ENCODE measurements at regions not wholly inside any gene's neighbourhood (a gene's known extent, or its start where the extent isn't known, plus 50 kb on each side); places are given as distances from the start of the nearest gene placed in this dataset.
"Not testable (repeated sequence)": the region's sequence is repeated elsewhere in the genome, so short reads cannot be mapped to it uniquely, and the experiment has no call there.

GRCh38 chr7:81025360-81025759, 106.5 kb upstream of the SEMA3C start:
- no peak for DNase-seq

GRCh38 chr7:81014908-81015307, 96.1 kb upstream of the SEMA3C start:
- no peak for DNase-seq

DNA sequence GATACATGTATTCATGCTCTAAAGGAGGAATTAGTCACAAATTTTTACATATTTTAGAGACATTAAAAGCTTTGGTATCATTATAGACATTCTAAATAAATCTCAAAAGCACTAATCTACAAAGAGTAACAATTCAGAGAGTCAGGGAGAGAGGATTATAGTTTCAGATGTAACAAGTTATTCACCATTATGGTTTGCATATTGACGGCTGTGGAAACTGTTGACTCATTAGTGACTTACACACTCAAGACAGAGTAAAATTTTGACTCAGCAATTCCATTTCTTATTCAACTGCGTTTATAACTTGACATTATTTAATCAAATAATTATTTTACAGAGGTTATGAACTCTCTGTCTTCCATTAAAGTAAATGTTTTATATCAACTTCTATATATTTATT, 95.4 kb upstream of the SEMA3C start:
- DNase-seq = no peak

- DNase-seq = no peak
These were observed 94.4 kb upstream of the SEMA3C start for GRCh38 chr7:81013083-81013817.

DNA sequence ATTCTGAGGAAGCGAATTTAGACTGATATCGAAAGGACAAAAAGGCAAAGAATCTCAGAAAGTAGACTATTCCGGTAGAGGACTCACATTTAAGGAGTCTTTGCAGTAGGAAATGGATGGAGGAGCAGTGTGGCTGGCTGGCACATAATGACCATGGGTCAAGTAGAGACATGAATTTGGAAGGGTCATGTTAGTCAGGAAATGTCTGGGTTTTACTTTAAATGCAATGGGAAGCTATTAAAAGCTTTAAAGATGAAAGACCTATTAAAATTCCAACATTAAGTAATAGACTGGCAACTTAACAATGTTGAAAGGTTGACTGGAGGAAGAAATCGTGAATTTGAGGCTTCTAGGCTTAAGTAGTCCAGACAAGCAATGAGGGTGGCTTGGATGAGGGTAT, 90.0 kb upstream of the SEMA3C start:
- DNase-seq = no peak

- no peak for DNase-seq
These were observed 88.2 kb upstream of the SEMA3C start for GRCh38 chr7:81007051-81007450.

DNA sequence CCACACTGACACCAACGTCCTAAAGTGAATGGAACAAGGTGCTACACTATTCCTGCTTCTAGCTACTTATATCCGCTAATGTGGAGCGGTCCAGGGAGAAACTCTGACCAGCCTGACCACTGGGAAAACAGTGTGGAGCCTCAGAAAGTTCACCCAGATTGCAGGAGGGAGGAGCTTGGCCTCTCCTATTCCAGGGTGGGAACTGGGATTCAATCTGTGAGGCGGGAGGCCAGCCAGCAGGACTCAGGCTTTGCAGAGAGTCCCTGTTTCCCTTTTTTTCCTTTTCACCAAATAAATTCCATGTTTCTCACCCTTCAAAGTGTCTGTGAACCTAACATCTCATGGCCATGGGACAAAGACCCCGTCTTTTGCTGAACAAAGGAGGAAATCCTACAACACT, 86.4 kb upstream of the SEMA3C start:
- DNase-seq = no peak

DNA sequence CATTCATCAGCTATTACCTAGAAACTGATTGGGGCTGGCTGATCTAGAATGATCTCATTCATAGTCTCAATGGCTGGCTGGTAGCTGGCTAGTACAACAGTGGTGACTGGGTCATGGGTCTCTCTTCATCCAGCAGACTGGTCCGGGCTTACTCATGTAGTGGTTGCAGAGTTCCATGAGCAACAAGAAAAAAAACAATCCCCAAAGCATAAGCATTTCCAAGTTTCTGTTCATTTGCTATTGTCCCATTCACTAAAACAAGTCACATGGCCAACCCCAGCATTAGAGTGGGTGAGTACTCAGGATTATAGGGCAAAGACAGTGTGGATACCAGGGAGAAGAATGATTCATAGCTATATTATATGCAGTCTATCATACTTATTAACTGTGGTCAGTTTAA, 85.2 kb upstream of the SEMA3C start:
- no peak for DNase-seq

- no peak for DNase-seq
These were observed 84.5 kb upstream of the SEMA3C start for GRCh38 chr7:81003326-81003725.

- DNase-seq = no peak
These were observed 83.6 kb upstream of the SEMA3C start for GRCh38 chr7:81002421-81002820.

DNA sequence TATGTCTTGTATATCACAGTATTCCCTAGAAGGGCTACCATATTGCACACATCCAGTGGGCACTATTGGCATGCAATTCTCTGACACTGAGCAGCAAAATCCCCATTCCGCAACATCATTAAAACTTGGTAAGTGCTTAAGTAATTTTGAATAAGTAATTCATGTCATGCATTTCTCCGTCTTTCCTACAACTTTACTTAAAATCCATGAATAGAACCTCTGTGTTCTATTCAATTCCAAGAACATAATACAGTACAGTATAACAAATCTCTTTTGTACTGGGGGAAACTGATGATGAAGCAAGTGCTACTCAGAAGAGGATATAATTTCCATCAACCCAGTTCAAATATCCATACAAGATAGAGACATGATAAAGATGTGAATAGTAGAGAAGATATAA, 80.9 kb upstream of the SEMA3C start:
- no peak for DNase-seq

- DNase-seq = no peak
These were observed 80.2 kb upstream of the SEMA3C start for GRCh38 chr7:80999100-80999499.

DNA sequence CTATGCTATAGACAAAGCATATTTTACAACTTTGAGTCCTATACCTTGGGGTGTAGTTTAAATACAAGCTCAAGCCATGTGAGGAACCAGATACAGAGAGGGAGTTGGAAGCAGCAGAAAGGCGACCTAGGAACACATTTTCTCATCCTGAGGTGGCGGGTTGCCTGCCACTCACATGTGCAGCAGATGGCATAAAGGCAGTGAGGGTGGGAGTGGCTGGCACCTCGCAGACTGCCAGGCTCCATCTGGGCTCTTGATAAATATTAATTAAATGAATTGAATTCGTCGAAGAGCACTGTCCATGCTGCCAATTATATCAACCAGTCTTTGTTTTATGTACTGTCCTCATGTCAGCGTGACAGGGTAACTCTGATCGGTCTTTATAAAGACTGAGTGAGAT, 79.0 kb upstream of the SEMA3C start:
- peak; percentile 98 for DNase-seq

- not testable (repeated sequence) for DNase-seq
These were observed 77.4 kb upstream of the SEMA3C start for GRCh38 chr7:80996236-80996635.

- DNase-seq = no peak
These were observed 72.8 kb upstream of the SEMA3C start for GRCh38 chr7:80991654-80992053.

- DNase-seq = no peak
These were observed 65.8 kb upstream of the SEMA3C start for GRCh38 chr7:80984619-80985018.

- no peak for DNase-seq
These were observed 62.6 kb upstream of the SEMA3C start for GRCh38 chr7:80981405-80981804.

DNA sequence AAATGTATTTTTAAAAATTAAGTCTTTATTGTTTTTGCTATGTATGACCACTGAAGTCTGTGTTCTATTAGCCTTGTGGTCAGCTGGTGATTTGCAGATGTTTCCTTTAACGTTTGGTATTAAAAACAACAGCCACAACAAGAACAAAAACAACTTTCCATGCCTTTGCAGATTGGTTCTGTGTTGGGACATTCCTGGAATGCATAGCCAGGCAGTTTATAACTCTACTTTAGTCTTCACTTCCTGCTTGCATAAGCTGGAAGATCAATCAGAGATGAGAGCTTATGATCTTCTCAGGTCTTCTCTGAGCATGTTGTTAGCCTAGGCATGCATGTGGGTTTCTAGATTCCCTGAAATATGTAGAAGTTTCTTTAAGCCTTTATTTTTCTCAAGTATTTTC, 58.9 kb upstream of the SEMA3C start:
- no peak for DNase-seq

DNA sequence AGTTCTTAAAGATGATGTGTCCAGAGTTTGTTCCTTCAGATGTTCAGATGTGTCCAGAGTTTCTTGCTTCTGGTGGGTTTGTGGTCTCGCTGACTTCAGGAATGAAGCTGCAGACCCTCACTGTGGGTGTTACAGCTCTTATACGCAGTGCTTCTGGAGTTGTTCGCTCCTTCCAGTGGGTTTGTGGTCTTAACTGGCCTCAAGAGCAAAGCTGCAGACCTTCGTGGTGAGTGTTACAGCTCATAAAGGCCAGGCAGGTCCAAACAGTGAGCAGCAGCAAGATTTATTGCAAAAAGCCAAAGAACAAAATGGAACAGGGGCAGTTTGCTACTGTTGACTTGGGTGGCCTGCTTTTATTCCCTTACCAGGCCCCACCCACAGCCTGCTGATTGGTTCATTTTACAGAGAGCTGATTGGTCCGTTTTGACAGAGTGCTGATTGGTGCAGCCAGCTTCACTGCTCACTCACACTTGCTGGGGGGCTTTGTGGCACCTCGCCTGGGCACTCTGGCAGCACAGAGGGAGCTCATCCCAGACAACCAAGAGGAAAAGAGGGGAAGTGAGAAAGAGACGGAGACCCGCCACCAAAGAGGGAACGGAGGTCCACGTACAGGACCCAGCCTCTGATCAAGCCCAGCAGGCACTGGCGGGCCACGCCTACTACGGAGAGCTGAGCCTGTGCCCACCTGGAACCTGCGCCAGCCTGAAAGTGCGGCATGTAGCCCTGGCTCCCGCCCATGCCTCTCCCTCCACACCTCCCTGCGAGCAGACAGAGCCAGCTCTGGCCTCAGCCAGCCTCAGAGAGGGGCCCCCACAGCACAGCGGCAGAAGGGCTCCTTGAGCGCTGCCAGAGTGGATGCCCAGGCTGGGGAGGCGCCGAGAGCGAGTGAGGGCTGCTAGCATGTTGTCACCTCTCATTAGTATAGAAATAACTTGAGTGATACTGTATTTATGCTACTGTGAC, 55.8 kb upstream of the SEMA3C start:
- DNase-seq = no peak

DNA sequence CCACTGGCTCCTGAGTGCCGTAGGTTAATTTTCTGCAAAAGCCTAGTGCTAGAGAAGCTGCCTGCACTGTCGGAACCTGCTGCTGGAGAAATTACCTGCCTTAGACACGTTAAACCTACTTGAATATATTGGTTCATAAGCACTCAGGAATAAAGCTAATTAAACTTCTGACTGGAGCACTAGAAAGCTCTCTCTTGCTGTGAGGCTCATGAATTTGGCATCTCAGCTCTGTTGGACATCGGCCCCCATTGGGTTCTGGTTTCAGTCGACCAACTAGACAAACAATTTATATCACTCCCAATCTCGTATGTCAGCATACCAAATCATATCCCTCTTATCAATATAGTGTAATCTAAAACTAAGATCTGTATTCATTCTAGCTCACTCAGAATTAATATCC, 52.4 kb upstream of the SEMA3C start:
- no peak for DNase-seq
